HEK293 (cell line): ENCODE measurements at regions not wholly inside any gene's neighbourhood (a gene's known extent, or its start where the extent isn't known, plus 50 kb on each side); places are given as distances from the start of the nearest gene placed in this dataset.

Source experiments
- CTCF ChIA-PET: fragments of 350-600 bp; formaldehyde crosslinking; extraction: SDS; loops from one replicate; lab custom pipeline; 2021; ENCODE audit warnings: antibody characterized with exemption; lab: Yijun Ruan, JAX
- POLR2A ChIA-PET: fragments of 300-600 bp; formaldehyde crosslinking; extraction: SDS; loops from one replicate; lab custom pipeline; 2020; ENCODE audit warnings: antibody characterized with exemption, inconsistent platforms; lab: Yijun Ruan, JAX
- H3K27ac ChIP-seq: fragments of 200-500 bp; sonication (Bioruptor generic); 2 replicates; pipeline ENCODE4 v1.5.1; 2014; ENCODE audit warnings: low read depth, low read length, control low read depth, inconsistent platforms; ENCODE audit errors: extremely low read depth
- H3K36me3 ChIP-seq, 2 experiments: fragments of 200-500 bp in 1 of 2; sonication (Bioruptor generic) in 1 of 2; 1 replicate in 1 of 2; 2 replicates in 1 of 2; pipeline ENCODE4 v1.5.1; 2014 to 2017; ENCODE audit warnings: inconsistent platforms in 2 of 2, low read length in 2 of 2; ENCODE audit not compliant: control insufficient read depth in 2 of 2, insufficient read depth in 1 of 2
- H3K4me1 ChIP-seq: fragments of 200-500 bp; sonication (Bioruptor generic); 2 replicates; pipeline ENCODE4 v1.5.1; 2014; ENCODE audit warnings: mild to moderate bottlenecking, low read length, inconsistent platforms; ENCODE audit not compliant: control insufficient read depth, insufficient read depth
- H3K4me3 ChIP-seq: 2 replicates; pipeline ENCODE4 v1.5.1; 2011; ENCODE audit warnings: low read depth, mild to moderate bottlenecking, control low read depth, low read length, moderate library complexity
- H3K9me3 ChIP-seq: fragments of 200-500 bp; sonication (Bioruptor generic); 2 replicates; pipeline ENCODE4 v1.5.1; 2014; ENCODE audit warnings: low read depth, low read length, inconsistent platforms; ENCODE audit not compliant: control insufficient read depth, insufficient read depth
- ELK4 ChIP-seq: IDR thresholded peaks from 2 replicates; pipeline ENCODE4 v1.6.1; 2011; ENCODE audit warnings: mild to moderate bottlenecking, low read depth, low read length, borderline replicate concordance
- GLI4 ChIP-seq: fragments of 450-650 bp; formaldehyde crosslinking; IDR thresholded peaks from 2 replicates; pipeline ENCODE4 v1.5.1; 2016; ENCODE audit warnings: missing biosample characterization, missing genetic modification characterization
- KLF10 ChIP-seq: fragments of 450-650 bp; IDR thresholded peaks from 2 replicates; pipeline ENCODE4 v1.5.1; 2018; ENCODE audit warnings: missing biosample characterization, mild to moderate bottlenecking, missing genetic modification characterization
- OSR2 ChIP-seq: fragments of 450-650 bp; formaldehyde crosslinking; IDR thresholded peaks from 2 replicates; pipeline ENCODE4 v1.5.1; 2016; ENCODE audit warnings: missing biosample characterization, missing genetic modification characterization
- PBX3 ChIP-seq: sonication (generic); formaldehyde crosslinking; IDR thresholded peaks from 2 replicates; pipeline ENCODE4 v1.8.1; 2022; ENCODE audit warnings: mild to moderate bottlenecking, moderate library complexity, missing genetic modification reagents
- SCRT2 ChIP-seq: fragments of 450-650 bp; formaldehyde crosslinking; IDR thresholded peaks from 2 replicates; pipeline ENCODE4 v1.5.1; 2016; ENCODE audit warnings: missing biosample characterization, missing genetic modification characterization
- ZFHX2 ChIP-seq: fragments of 450-650 bp; formaldehyde crosslinking; conservative IDR thresholded peaks from 2 replicates; pipeline ENCODE4 v1.5.1; 2016; ENCODE audit warnings: missing biosample characterization, missing genetic modification characterization
- ZNF121 ChIP-seq: fragments of 450-650 bp; formaldehyde crosslinking; IDR thresholded peaks from 2 replicates; pipeline ENCODE4 v1.5.1; 2016; ENCODE audit warnings: missing biosample characterization, missing genetic modification characterization
- ZNF132 ChIP-seq: fragments of 450-650 bp; formaldehyde crosslinking; IDR thresholded peaks from 2 replicates; pipeline ENCODE4 v1.5.1; 2017; ENCODE audit warnings: missing biosample characterization, missing genetic modification characterization, borderline replicate concordance
- ZNF148 ChIP-seq: fragments of 450-650 bp; formaldehyde crosslinking; IDR thresholded peaks from 2 replicates; pipeline ENCODE4 v1.5.0; 2017; ENCODE audit warnings: missing biosample characterization, missing genetic modification characterization, borderline replicate concordance
- ZNF184 ChIP-seq: fragments of 450-650 bp; IDR thresholded peaks from 2 replicates; pipeline ENCODE4 v1.5.1; 2018; ENCODE audit warnings: missing biosample characterization, mild to moderate bottlenecking, missing genetic modification characterization
- ZNF24 ChIP-seq: fragments of 450-650 bp; formaldehyde crosslinking; IDR thresholded peaks from 2 replicates; pipeline ENCODE4 v1.5.1; 2016; ENCODE audit warnings: missing biosample characterization, missing genetic modification characterization
- ZNF248 ChIP-seq: fragments of 450-650 bp; formaldehyde crosslinking; IDR thresholded peaks from 2 replicates; pipeline ENCODE4 v1.5.1; 2017; ENCODE audit warnings: missing biosample characterization, missing genetic modification characterization
- ZNF274 ChIP-seq, 2 experiments: fragments of 200-500 bp in 1 of 2; fragments of 450-650 bp in 1 of 2; sonication (Bioruptor generic) in 1 of 2; formaldehyde crosslinking in 1 of 2; IDR thresholded peaks; 2 replicates each; pipeline versions ENCODE4 v1.5.1 to v1.6.1; 2014 to 2016; ENCODE audit warnings: borderline replicate concordance in 1 of 2, inconsistent platforms in 1 of 2, low read length in 1 of 2, missing biosample characterization in 1 of 2, missing genetic modification characterization in 1 of 2
- ZNF350 ChIP-seq: fragments of 450-650 bp; formaldehyde crosslinking; IDR thresholded peaks from 2 replicates; pipeline ENCODE4 v1.5.0; 2017; ENCODE audit warnings: missing biosample characterization, mild to moderate bottlenecking, missing genetic modification characterization
- ZNF391 ChIP-seq: fragments of 450-650 bp; formaldehyde crosslinking; IDR thresholded peaks from 2 replicates; pipeline ENCODE4 v1.5.1; 2016; ENCODE audit warnings: low read depth, missing biosample characterization, missing genetic modification characterization, borderline replicate concordance
- ZNF433 ChIP-seq: fragments of 450-650 bp; formaldehyde crosslinking; IDR thresholded peaks from 2 replicates; pipeline ENCODE4 v1.5.1; 2016; ENCODE audit warnings: missing biosample characterization, missing genetic modification characterization, low read depth
- ZNF521 ChIP-seq: fragments of 450-650 bp; formaldehyde crosslinking; IDR thresholded peaks from 2 replicates; pipeline ENCODE4 v1.5.1; 2017; ENCODE audit warnings: missing biosample characterization, mild to moderate bottlenecking, missing genetic modification characterization
- ZNF658 ChIP-seq: fragments of 450-650 bp; formaldehyde crosslinking; IDR thresholded peaks from 2 replicates; pipeline ENCODE4; 2016; ENCODE audit warnings: missing biosample characterization, missing genetic modification characterization
- ZNF692 ChIP-seq: fragments of 450-650 bp; formaldehyde crosslinking; IDR thresholded peaks from 2 replicates; pipeline ENCODE4 v1.5.1; 2016; ENCODE audit warnings: missing biosample characterization, missing genetic modification characterization
- ZNF791 ChIP-seq: fragments of 450-650 bp; formaldehyde crosslinking; IDR thresholded peaks from 2 replicates; pipeline ENCODE4 v1.5.1; 2016; ENCODE audit warnings: missing biosample characterization, missing genetic modification characterization
- TF ChIP-seq, protein P1 (sequence below): fragments of 450-650 bp; formaldehyde crosslinking; IDR thresholded peaks from 2 replicates; pipeline ENCODE4 v1.5.1; 2017; ENCODE audit warnings: missing biosample characterization, missing genetic modification characterization
- TF ChIP-seq, protein P2 (sequence below): fragments of 450-650 bp; formaldehyde crosslinking; IDR thresholded peaks from 2 replicates; pipeline ENCODE4 v1.5.1; 2017; ENCODE audit warnings: missing biosample characterization, missing genetic modification characterization
- TF ChIP-seq, protein P3 (sequence below): fragments of 450-650 bp; formaldehyde crosslinking; IDR thresholded peaks from 2 replicates; pipeline ENCODE4 v1.5.1; 2016; ENCODE audit warnings: missing biosample characterization, missing genetic modification characterization

- TF ChIP-seq ZNF692 (tag by site-specific recombination) (no peak), ZFHX2 (tag by site-specific recombination) (no peak), SCRT2 (no peak), ZNF350 (tag by site-specific recombination) (no peak), PBX3 (CRISPR knock-in tag) (no peak), ZNF121 (tag by site-specific recombination) (no peak)
Measured at GRCh38 chr1:213425376-213426030, 374.5 kb downstream of the RPS6KC1 start (continued).

- H3K4me1 ChIP-seq, result no peaks in the 10 kb centered on the region
- no peaks in the 10 kb centered on the region for H3K9me3 ChIP-seq
- H3K4me3 ChIP-seq, result no peak overlapping the region
- H3K36me3 ChIP-seq, result no peaks in the 10 kb centered on the region
- H3K27ac ChIP-seq, result no peak overlapping the region
- TF ChIP-seq ZNF132 (tag by site-specific recombination) (no peak), ZNF248 (tag by site-specific recombination) (no peak), ZNF791 (tag by site-specific recombination) (no peak), ZNF433 (tag by site-specific recombination) (no peak), ZNF148 (tag by site-specific recombination) (no peak), ZNF274 (IDR thresholded peaks at IDR 0.05; ENCODE audit: low read length) (no peak), ZNF274 (tag by site-specific recombination; IDR thresholded peaks at IDR 0.05; ENCODE audit: borderline replicate concordance) (no peak), GLI4 (tag by site-specific recombination) (no peak), KLF10 (tag by site-specific recombination) (no peak), ZNF521 (tag by site-specific recombination) (no peak), ZNF391 (no peak), ZNF184 (tag by site-specific recombination) (no peak), OSR2 (no peak), ELK4 (no peak), ZNF24 (tag by site-specific recombination) (no peak), ZNF658 (tag by site-specific recombination) (no peak)
- TF ChIP-seq, protein P1, sequence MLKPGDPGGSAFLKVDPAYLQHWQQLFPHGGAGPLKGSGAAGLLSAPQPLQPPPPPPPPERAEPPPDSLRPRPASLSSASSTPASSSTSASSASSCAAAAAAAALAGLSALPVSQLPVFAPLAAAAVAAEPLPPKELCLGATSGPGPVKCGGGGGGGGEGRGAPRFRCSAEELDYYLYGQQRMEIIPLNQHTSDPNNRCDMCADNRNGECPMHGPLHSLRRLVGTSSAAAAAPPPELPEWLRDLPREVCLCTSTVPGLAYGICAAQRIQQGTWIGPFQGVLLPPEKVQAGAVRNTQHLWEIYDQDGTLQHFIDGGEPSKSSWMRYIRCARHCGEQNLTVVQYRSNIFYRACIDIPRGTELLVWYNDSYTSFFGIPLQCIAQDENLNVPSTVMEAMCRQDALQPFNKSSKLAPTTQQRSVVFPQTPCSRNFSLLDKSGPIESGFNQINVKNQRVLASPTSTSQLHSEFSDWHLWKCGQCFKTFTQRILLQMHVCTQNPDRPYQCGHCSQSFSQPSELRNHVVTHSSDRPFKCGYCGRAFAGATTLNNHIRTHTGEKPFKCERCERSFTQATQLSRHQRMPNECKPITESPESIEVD, result no peak
- TF ChIP-seq, protein P2, sequence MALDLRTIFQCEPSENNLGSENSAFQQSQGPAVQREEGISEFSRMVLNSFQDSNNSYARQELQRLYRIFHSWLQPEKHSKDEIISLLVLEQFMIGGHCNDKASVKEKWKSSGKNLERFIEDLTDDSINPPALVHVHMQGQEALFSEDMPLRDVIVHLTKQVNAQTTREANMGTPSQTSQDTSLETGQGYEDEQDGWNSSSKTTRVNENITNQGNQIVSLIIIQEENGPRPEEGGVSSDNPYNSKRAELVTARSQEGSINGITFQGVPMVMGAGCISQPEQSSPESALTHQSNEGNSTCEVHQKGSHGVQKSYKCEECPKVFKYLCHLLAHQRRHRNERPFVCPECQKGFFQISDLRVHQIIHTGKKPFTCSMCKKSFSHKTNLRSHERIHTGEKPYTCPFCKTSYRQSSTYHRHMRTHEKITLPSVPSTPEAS (tag by site-specific recombination), result no peak
- TF ChIP-seq, protein P3, sequence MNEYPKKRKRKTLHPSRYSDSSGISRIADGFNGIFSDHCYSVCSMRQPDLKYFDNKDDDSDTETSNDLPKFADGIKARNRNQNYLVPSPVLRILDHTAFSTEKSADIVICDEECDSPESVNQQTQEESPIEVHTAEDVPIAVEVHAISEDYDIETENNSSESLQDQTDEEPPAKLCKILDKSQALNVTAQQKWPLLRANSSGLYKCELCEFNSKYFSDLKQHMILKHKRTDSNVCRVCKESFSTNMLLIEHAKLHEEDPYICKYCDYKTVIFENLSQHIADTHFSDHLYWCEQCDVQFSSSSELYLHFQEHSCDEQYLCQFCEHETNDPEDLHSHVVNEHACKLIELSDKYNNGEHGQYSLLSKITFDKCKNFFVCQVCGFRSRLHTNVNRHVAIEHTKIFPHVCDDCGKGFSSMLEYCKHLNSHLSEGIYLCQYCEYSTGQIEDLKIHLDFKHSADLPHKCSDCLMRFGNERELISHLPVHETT, result no peak
- ChIA-PET CTCF (no interaction called here), POLR2A (no interaction called here)
Measured at GRCh38 chr1:213429642-213430041, 378.6 kb downstream of the RPS6KC1 start.
